HG02943 (cell line): ENCODE measurements at regions not wholly inside any gene's neighbourhood (a gene's known extent, or its start where the extent isn't known, plus 50 kb on each side); places are given as distances from the start of the nearest gene placed in this dataset.

Experiments
- ATAC-seq: cut with Tn5 transposase; IDR thresholded peaks from one replicate; pipeline ENCODE4 v1.9.1; 2021; ENCODE audit warnings: mild to moderate bottlenecking, low read depth, moderate library complexity; ENCODE audit not compliant: unreplicated experiment

- no peak for ATAC-seq
These were observed 415.8 kb upstream of the MKI67 start for GRCh38 chr10:128541926-128542475.

- ATAC-seq = no peak
These were observed 416.4 kb upstream of the MKI67 start for GRCh38 chr10:128542659-128543058.

- ATAC-seq = no peak
These were observed 416.9 kb upstream of the MKI67 start for GRCh38 chr10:128543151-128543550.

- no peak for ATAC-seq
These were observed 419.0 kb upstream of the MKI67 start for GRCh38 chr10:128545216-128545615.

GRCh38 chr10:128546651-128547165, 420.5 kb upstream of the MKI67 start:
- no peak for ATAC-seq

- no peak for ATAC-seq
These were observed 422.9 kb upstream of the MKI67 start for GRCh38 chr10:128549101-128549608.

GRCh38 chr10:128550045-128550444, 423.8 kb upstream of the MKI67 start:
- ATAC-seq = no peak

- no peak for ATAC-seq
These were observed 425.3 kb upstream of the MKI67 start for GRCh38 chr10:128551475-128551874.

- no peak for ATAC-seq
These were observed 427.5 kb upstream of the MKI67 start for GRCh38 chr10:128553755-128554154.

- ATAC-seq = no peak
These were observed 430.2 kb upstream of the MKI67 start for GRCh38 chr10:128556182-128557110.

- ATAC-seq = no peak
These were observed 431.0 kb upstream of the MKI67 start for GRCh38 chr10:128557149-128557710.

- no peak for ATAC-seq
These were observed 434.2 kb upstream of the MKI67 start for GRCh38 chr10:128560406-128560805.

GRCh38 chr10:128560993-128561392, 434.8 kb upstream of the MKI67 start:
- ATAC-seq = no peak

GRCh38 chr10:128563387-128563786, 437.2 kb upstream of the MKI67 start:
- ATAC-seq = no peak

GRCh38 chr10:128563904-128564303, 437.7 kb upstream of the MKI67 start:
- no peak for ATAC-seq

- no peak for ATAC-seq
These were observed 440.2 kb upstream of the MKI67 start for GRCh38 chr10:128566361-128566968.

GRCh38 chr10:128567551-128567950, 441.3 kb upstream of the MKI67 start:
- ATAC-seq = no peak

GRCh38 chr10:128568041-128568440, 441.8 kb upstream of the MKI67 start:
- no peak for ATAC-seq

- ATAC-seq = no peak
These were observed 442.3 kb upstream of the MKI67 start for GRCh38 chr10:128568491-128568890.

- ATAC-seq = no peak
These were observed 443.0 kb upstream of the MKI67 start for GRCh38 chr10:128568990-128569945.
